ENCODE measurements at regions not wholly inside any gene's neighbourhood (a gene's known extent, or its start where the extent isn't known, plus 50 kb on each side); places are given as distances from the start of the nearest gene placed in this dataset.

DNA sequence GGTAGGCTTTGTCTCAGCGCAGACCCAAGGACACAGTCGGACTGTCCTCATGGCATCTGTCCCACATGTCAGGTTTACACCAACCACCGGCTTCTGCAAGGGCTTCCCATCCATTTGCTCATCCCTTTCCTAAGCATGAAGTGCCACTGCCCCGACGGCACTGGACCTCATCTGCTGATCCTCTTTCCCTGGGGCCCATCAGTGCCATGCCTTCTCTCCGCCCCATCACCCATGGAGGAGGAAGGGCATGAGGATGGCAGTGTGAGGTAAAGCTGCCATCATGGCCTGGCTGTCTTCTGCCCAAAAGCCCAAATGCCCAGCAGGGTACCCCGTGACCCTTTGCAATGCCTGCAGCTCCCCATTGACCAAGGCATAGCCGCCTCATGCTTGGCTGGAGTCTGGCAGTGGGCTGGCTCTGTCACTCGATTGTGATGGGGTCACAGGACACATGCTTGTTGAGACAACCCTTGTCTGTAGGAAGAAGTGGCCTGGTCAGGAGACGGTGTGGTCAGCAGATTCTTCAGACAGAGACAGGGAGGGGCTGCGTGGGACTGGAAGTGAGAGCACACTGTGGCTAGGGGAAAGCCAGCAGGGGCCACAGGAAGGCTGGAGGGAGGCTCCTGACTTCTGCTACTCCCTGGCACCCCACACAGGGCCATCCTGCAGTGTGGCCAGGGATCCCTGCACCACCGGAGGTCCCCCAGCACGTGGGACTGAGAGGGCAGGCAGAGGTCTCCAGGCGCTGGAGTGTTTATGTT is 493.7 kb upstream of the HS6ST1 start:
- no peak for DNase-seq (ENCODE audit: low read depth in 2 of 2)

DNA sequence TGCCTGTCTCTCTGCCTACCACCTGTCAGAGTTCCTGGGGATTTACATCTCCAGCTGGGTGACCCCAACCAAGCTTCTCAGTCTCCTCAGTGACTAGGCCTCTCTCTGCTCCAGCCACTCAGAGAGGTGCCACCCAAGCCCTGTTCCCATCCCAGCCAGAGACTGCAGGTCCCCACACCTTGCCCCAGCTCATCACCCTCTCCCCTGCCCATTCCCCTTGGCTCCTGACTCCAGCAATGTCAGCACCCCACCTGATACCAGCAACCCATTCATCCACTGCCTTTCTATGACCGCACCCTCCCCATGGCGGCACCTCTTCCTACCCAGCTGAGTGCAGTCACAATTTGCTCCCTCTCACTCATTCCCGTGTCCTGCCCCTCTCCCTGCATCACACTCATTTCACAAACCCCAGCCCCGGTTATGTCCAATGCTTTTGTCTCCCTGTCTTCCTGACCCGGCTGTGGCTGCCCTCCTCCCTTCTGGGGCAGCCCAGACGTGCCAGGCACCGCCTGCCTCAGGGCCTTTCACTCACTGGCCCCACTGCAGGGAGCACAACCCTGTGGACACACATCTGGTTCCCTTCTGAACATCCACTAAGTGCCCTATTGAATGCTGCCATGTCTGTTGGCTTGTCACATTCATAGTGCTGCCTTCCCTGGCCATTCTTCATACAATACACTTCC is 494.8 kb upstream of the HS6ST1 start:
- no peak for DNase-seq (ENCODE audit: low read depth in 2 of 2)

DNA sequence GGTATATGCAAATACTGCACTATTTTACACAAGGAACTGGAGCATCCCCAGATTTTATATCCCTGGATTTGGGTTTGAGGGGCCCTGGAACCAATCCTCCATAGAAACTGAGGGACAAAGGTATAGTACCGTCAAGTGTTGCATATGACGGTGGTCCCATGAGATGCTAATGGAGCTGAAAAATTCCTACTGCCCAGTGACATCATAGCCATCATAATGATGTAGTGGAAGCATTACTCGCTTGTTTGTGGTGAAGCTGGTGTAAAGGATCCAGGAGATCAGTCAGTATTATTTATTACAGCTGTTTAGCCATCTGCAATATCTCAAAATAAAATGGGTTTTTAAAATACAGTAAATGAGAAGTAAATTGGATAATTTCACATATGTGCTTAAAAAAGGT is 496.6 kb upstream of the HS6ST1 start:
- DNase-seq (ENCODE audit: low read depth in 2 of 2), result no peak

DNA sequence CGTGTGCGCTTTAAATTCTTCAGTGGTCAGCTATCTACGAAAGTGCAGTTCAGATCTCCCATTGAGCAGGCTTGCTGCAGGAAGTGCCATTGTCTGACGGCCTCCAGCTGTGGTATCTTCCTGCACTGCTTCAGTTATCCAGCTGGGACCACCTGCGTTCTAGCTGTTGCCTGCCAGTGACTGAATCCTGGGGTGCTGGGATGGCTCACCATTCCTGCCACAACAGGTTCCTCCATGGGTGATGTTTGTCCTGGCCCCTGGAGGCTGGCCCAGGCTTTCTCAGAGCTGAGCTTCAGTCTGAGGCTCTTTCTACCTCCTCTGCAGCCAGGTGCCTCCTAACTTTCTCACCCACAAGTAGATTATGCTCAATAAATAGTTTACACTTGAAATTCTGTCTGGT is 498.5 kb upstream of the HS6ST1 start:
- no peak for DNase-seq (ENCODE audit: low read depth in 2 of 2)

DNA sequence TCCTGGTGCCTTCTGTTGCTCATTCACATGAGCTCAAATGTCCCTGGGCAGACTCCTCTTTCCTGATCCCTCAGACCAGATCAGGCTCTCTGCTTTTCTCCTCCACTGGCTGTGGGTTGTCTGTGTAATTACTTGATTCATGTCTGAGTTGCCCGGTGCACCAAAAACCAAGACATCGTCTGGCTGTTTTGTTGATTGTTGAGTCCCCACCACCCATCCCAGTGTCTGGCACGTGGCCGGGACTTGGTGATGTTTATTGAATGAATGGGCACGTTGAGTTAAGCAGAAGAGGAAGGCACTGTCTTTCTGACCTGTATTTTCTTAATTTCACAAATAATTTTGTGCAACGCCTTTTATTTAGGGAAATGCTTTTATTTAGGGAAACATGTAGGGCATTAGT is 499.1 kb upstream of the HS6ST1 start:
- DNase-seq (ENCODE audit: low read depth in 2 of 2), result no peak

DNA sequence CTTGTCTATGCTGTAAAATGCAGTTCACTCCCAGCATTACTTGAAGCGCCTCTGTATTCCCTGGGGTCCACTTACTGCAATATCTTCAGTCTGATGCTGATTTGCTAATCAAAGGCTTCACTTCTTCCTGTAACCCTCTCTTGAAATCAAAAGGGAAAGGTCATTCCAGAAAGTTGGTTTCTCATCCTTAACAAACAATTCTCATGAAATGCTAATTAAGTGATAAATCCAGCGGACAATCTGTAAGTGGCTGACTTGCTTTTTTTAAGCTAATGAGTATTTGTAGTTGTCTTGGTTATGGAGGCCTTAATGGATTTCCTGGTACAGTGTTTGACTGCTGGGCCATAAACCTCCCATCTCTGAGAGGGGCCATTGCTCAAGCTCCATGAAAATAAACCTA is 499.6 kb upstream of the HS6ST1 start:
- DNase-seq (ENCODE audit: low read depth in 2 of 2), result no peak

DNA sequence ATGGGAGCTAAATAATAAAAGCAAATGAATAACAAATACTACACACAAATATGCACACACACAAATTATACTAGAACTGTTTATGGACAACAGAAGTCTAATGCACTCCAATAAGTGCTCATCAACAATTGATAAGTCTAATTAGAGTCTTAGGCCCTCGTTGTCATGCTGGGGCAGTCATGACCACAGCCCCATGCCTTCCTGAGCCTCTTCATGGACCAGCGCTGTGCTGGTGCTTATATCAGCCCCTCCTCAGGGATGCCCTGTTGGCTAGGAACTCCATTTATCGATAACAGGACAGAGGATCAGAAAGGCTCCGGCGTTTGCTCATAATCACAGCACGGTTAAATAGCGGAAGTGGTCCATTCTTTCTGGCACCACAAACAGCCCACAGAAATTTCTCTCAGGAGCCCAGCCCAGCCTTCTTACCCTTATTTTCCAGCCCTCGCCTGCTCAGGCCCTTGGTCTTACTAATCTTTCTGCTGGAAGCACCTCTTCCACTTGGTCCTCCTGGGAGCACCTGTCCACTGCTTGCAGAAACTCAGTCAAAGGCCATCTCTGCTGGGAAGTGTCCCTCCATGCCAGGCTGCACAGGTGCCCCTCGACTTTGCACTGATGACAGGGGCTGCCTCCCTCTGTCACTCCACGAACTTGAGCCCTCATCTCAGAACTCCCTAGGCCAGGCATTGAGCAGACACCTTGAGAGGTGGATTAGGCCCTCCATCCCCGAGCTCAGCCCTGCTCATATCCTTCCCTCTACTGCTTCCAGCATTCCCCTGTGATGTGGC is 500.2 kb upstream of the HS6ST1 start:
- DNase-seq (ENCODE audit: low read depth in 2 of 2), result no peak

DNA sequence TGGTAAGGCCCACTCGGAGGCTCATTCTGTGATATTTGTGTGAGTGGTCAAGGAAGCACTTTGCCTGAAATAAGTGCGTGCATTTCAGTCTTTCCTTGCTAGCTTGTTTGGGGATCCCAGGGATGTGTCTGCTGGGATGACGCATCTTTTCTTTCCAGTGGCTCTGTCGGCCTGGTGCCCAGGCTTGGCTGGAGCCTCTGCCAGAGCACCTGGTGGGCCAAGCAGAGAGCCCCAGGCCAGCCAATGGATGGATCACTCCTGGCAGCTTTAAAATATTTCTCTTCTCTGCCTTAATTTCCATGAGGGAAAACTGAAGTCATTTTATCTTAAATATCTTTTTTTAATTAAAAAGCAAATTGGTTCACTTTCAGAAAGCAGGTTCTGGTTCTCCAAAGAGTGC is 501.8 kb upstream of the HS6ST1 start:
- no peak for DNase-seq (ENCODE audit: low read depth in 2 of 2)

DNA sequence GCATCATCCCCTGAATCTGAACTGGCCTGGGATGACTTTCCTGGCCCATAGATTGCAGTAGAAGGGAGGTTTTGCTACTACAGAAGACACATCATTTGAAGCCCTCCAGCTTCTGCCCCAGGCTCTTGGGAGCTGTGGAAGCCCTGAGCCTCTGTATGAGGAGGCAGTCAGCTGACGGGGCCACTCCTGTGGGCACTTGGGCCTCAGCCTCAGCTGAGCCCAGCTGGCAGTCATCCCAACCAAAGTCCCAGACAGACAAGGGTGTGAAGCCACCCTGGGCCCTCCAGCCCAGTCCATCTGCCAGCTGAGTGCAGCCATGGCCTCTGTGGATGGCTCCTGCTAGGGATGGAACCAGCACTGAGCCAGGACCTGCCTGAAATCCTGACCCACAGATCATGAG is 502.3 kb upstream of the HS6ST1 start:
- DNase-seq (ENCODE audit: low read depth in 2 of 2), result no peak

DNA sequence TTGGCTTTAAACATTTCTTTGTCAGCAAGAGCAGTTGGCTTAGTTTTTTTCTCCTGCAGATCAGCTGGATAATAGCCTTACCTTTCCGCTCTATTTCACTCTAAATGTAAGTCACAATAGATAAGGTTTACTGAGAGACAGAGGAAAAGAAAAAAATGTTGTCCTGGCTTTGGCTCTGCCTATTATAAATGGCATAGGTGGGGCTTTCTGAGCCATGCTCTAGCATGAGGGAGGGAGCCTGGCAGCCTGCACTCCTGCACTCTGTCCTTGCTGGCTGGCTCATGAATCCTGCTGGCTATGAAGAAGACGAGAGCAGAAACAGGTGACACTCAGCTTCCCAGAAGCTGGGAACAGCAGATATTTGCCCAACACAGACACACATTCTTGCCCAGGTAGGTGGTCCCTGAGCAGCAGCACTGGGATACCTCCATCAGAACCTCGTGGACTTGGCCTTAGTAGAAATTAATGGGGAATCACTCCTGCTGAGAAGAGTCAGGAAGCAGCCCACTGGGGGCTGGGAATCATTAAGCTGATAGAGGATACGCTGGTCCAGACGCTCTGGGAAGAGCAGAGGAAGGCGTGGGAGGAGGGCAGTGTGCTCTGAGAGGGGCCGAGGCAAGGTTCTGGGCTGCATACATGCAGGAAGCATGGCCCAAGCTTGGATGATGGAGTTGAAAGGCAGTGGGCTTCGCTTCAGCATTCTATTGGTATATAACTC is 514.4 kb upstream of the HS6ST1 start:
- DNase-seq (ENCODE audit: low read depth in 2 of 2), result no peak

DNA sequence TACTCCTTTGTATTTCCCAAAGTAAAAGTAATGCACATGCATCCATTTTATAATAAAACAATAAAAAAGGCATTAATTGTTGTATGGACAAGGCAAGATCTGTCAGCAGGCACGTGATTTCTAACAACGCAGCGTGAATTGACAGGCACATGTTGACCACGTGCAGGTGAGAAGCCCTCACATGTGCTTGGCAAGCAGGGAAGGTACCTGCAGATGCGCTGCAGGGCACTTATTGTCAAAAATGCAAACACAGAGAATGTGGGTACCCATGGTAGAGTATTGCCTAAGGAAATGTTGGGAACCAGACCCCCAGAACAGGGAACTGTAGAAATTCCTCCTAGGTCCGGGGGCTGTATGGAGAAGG is 515.0 kb upstream of the HS6ST1 start:
- no peak for DNase-seq (ENCODE audit: low read depth in 2 of 2)

DNA sequence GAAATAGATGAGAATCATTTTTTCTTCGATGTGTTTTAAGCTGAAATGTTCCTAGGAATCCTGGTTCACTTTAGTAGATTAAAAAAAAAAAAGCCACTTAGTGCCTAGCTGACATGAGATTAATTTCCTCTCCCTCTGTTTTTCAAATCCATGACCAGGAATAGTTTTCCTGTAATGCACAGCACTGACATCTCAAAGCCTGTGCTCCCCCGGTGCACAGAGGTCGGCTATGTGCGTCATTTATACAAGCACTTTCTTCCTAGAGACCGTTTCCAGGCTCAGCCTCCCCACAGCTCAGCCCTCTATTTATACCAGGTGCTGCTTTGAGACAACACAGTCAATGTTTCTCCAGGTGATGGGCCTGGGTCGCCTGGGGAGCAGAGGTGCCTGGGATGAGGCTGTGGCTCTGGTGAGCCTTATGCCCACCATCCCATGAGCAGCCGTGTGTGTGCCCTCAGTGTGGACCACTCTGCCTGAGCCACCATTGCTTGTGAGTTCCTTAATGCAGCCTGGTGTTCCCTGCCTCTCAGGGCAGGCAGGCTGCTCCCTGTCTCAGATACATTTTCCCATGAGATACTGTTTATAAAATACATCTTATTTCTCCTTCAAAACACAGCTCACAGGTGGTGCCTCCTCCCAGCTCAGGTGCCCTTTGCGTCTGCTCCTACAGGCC is 515.7 kb upstream of the HS6ST1 start:
- no peak for DNase-seq (ENCODE audit: low read depth in 2 of 2)

DNA sequence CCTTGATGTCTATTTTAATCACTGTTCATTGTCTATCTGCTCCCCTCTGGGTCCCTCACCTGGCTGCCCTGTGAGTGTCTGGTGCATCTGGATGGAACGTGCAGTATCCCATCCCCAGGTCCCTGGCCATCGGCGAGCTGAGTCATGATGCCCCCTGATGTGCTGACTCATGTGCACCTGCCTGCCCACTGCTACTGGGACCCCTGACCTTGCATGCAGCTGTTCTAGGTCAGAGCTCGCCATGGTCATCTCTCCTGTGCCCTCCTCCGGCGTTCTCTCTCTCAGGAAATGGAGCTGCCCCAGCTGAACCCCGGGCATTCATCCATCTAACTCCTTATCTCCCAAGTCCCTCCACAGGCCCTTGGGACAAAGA is 516.2 kb upstream of the HS6ST1 start:
- DNase-seq (ENCODE audit: low read depth in 2 of 2), result no peak

DNA sequence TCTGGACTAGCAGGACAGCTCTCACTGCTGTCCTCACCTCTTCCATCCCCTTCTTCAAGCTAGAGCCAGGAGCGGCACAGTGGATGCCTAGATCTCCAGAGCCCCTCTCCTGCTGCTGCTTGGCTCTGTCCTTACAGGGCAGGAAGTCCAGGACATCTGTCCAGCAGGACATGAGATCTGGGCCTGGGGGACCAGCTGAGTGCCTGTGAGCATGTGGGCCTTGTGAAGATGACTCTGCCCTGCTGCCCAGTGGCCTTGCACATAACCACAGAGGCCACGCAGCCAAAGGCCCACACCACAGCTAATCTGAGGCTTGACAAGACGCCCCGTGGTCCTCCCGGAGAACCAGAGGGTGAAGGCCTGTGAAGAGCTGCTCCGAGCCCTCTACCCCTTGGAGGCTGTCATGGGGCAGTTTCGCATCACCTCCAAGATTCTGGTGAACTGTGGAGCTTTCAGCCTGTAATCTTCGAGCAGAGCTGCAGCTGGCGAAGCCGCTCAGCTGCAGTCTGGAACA is 516.7 kb upstream of the HS6ST1 start:
- no peak for DNase-seq (ENCODE audit: low read depth in 2 of 2)

DNA sequence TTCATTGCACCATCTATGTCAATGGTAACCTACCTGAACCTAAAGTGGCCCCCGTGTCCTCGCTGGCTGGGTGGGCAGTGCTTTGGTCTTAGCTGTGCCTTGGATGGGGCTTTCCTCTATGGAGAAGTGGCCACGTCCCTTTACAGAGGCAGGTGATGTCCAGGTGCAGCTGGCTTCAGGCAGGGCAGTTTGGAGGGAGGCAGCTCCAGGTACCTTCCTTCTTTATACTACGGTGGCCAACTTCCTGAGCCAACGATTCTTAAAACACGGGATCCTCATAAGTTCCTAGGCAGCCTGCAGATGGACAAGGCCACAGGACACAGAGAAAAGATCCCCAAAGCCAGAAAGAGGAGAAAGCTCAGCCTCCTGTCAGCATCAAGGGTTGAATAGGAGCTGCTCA is 517.3 kb upstream of the HS6ST1 start:
- no peak for DNase-seq (ENCODE audit: low read depth in 2 of 2)

DNA sequence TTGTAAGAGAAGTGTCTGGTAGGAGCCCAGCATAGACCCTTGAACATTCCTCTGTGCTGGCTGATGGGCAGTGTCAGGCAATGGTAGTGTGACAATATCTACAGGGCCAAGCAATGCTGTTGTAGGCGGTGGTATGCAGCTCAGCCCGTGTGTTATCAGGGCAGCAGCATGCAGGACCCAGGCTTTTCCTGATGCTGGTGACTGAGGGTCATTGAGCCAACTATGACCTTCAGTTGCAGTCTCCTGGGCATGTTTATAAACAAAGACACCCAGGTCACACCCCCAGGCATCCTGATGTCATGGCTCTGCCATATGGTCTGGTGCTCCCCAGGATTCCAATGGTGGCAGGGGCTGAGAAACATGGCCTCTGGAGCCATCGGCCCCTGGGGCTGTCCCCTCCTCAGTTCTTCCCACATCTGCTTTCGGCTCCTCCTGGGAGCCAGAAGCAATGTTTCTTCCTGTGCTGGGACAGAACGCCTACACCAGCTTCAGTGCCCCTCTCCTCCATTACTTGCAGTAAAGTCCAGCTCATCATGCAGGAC is 518.0 kb upstream of the HS6ST1 start:
- DNase-seq (ENCODE audit: low read depth in 2 of 2), result no peak

DNA sequence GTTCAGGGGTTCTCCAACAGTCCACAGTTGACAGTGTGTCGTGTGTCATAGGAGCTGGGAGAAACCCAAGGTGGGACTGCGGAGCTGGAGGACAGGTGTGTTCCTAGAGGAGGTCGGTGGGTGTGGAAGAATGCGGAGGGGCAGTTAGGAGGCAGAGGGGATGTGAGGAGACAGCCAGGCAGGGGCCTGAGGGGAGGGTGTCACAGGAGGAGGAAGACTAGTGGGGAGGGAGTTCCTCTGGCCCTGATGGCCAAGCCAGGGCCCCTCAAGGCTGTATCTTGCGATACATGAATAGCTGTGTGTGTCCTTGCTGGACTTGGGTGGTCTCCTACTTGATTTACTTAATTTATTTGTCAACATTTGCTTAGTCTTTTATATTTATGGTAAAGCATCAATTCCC is 519.6 kb upstream of the HS6ST1 start:
- DNase-seq (ENCODE audit: low read depth in 2 of 2), result no peak

DNA sequence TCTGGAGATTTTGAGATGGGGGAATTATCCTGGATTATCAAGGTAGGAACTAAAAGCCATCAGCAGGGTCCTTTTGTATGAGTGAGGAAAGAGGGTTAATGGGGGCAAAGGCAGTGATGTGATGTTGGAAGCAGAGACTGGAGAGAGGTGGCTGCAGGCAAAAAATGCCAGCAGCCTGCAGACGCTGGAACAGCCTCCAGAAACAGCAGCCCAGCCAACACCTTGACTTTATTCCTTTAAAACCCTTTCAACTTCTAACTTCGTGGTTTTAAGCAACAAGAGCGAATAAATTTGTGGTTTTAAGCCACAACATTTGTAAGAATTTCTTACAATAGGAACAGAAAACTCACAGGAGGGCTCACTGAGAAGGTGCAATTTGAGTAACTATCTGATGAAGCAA is 523.1 kb upstream of the HS6ST1 start:
- no peak for DNase-seq (ENCODE audit: low read depth in 2 of 2)

DNA sequence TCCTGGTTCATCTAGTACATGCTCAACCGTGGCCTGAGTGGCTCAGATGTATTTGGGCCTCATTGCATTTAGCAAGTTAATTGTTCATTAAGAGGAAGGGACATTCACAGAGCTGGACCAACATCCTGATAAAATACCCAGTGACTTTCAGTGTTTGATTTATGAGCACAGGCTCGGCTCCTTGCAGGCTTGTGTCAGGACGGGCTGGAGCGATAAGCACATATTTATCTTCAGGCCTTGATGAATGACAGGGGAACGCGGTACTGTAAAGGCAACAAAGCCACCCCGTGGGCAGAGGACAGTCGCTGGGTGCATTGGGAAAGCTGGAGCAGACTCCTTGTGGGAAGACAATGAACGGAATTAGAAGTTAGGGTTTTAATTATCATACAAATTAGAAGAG is 548.6 kb upstream of the HS6ST1 start:
- DNase-seq (ENCODE audit: low read depth in 2 of 2), result no peak

DNA sequence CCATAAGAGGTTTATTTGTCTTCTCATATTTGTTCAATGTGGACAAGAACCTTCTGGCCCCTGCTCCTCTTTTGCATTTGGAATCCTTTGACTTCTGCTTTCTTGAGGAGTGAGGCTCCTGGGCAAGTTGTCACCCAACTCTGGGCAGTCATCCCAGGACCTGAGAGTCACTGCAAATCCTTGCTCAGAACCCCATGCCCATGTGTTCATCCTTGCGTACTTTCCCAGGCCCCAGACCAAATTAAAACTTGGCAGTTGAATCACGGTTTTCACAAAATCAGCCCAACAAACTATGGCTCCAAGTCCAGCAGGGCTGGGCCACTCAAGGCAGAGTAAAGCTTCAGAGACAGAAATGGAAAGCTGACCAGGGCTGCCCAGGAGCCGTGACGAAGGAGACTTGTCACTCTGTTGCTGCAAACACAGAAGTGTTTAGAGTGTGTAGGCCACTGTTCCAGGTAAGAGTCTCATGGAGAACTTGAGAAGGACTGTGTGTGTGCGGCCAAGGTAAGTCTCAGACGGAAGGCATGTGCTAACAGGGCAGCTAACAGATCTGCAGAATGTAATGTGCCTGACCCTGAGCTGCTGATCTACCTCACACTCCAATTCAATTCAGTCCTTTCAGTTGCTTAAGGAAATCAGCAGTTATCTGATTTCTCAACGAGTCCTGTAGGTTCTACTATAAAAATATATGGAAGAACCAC is 549.4 kb upstream of the HS6ST1 start:
- no peak for DNase-seq (ENCODE audit: low read depth in 2 of 2)

Measured in stimulated activated CD8-positive, alpha-beta memory T cell treated with anti-CD3 and anti-CD28 coated beads, Interleukin-2, amount 100 ng/mL, for 1 hour (primary cell).